IMR-90 (cell line): ENCODE measurements at regions not wholly inside any gene's neighbourhood (a gene's known extent, or its start where the extent isn't known, plus 50 kb on each side); places are given as distances from the start of the nearest gene placed in this dataset.

Source experiments
- ATAC-seq: fragments of 200-7000 bp; cut with Tn5 transposase; 2 replicates; pipeline ENCODE4 v1.9.1; 2020; ENCODE audit warnings: low read depth, mild to moderate bottlenecking, moderate library complexity
- BruUV-seq: library from RNA; stranded (reverse); fragments of 400-500 nt; replicated peaks from 2 replicates; lab custom pipeline; 2021; lab: Mats Ljungman, UMichigan
- CTCF ChIA-PET: fragments of 300-600 bp; formaldehyde crosslinking; extraction: SDS; loops from one replicate; lab custom pipeline; 2021; ENCODE audit warnings: antibody characterized with exemption; lab: Yijun Ruan, JAX
- POLR2A ChIA-PET: fragments of 300-600 bp; sonication (Branson Sonifier 250); formaldehyde crosslinking; loops from one replicate; lab custom pipeline; 2022; ENCODE audit warnings: antibody characterized with exemption; ENCODE audit not compliant: unreplicated experiment; lab: Charles Lee
- DNase-seq: peaks from one replicate; pipeline ENCODE4 v3.0.0; 2013
- H2AFZ ChIP-seq: replicated peaks from 2 replicates; pipeline ENCODE3; 2013; ENCODE audit warnings: low read length, mild to moderate bottlenecking; ENCODE audit not compliant: poor library complexity
- H2AK5ac ChIP-seq: 2 replicates; pipeline ENCODE4 v1.6.1; 2013; ENCODE audit warnings: low read depth, low read length, inconsistent platforms
- H2AK9ac ChIP-seq: replicated peaks from 2 replicates; pipeline ENCODE3; 2013; ENCODE audit warnings: mild to moderate bottlenecking, low read depth, low read length, moderate library complexity; ENCODE audit not compliant: poor library complexity
- H2BK120ac ChIP-seq: 2 replicates; pipeline ENCODE4 v1.6.1; 2013; ENCODE audit warnings: low read depth, low read length, inconsistent platforms
- H2BK15ac ChIP-seq: 3 replicates; pipeline ENCODE4 v1.6.1; 2013; ENCODE audit warnings: low read depth, low read length, inconsistent platforms
- H2BK20ac ChIP-seq: 2 replicates; pipeline ENCODE4 v1.6.1; 2013; ENCODE audit warnings: low read depth, mild to moderate bottlenecking, inconsistent platforms, low read length, moderate library complexity
- H2BK5ac ChIP-seq: 2 replicates; pipeline ENCODE4 v1.6.1; 2013; ENCODE audit warnings: mild to moderate bottlenecking, low read depth, low read length, inconsistent platforms; ENCODE audit not compliant: poor library complexity, severe bottlenecking
- H3K14ac ChIP-seq: replicated peaks from 2 replicates; pipeline ENCODE4 v1.6.1; 2013; ENCODE audit warnings: low read depth, low read length, inconsistent platforms
- H3K18ac ChIP-seq: 2 replicates; pipeline ENCODE4 v1.6.1; 2013; ENCODE audit warnings: low read depth, low read length, control low read depth
- H3K23ac ChIP-seq: 2 replicates; pipeline ENCODE4 v1.6.1; 2013; ENCODE audit warnings: low read depth, low read length, inconsistent platforms
- H3K27ac ChIP-seq: 2 replicates; pipeline ENCODE4 v1.5.1; 2013; ENCODE audit warnings: mild to moderate bottlenecking, control low read depth, low read length; ENCODE audit not compliant: insufficient read depth
- H3K27me3 ChIP-seq: 2 replicates; pipeline ENCODE4 v1.6.1; 2013; ENCODE audit warnings: low read length; ENCODE audit not compliant: control insufficient read depth, insufficient read depth
- H3K36me3 ChIP-seq: 2 replicates; pipeline ENCODE4 v1.6.1; 2013; ENCODE audit warnings: low read length, mixed read lengths; ENCODE audit not compliant: control insufficient read depth, insufficient read depth
- H3K4ac ChIP-seq: 2 replicates; pipeline ENCODE4 v1.6.1; 2013; ENCODE audit warnings: low read depth, low read length, inconsistent platforms
- H3K4me1 ChIP-seq: 2 replicates; pipeline ENCODE4 v1.6.1; 2013; ENCODE audit warnings: low read length, mixed read lengths; ENCODE audit not compliant: control insufficient read depth, insufficient read depth
- H3K4me2 ChIP-seq: 2 replicates; pipeline ENCODE4 v1.6.1; 2013; ENCODE audit warnings: low read depth, mild to moderate bottlenecking, control low read depth, low read length, moderate library complexity
- H3K4me3 ChIP-seq: 2 replicates; pipeline ENCODE4 v1.5.1; 2013; ENCODE audit warnings: low read depth, mild to moderate bottlenecking, control low read depth, low read length, moderate library complexity; ENCODE audit not compliant: insufficient read depth
- H3K56ac ChIP-seq: 2 replicates; pipeline ENCODE4 v1.6.1; 2013; ENCODE audit warnings: low read length, inconsistent platforms; ENCODE audit not compliant: insufficient read depth; ENCODE audit errors: extremely low read depth
- H3K79me1 ChIP-seq, 2 experiments: 2 replicates each; pipeline ENCODE4 v1.6.1; 2013; ENCODE audit warnings: low read length in 2 of 2, inconsistent platforms in 1 of 2, low read depth in 1 of 2
- H3K9ac ChIP-seq: 2 replicates; pipeline ENCODE4 v1.6.1; 2013; ENCODE audit warnings: low read depth, low read length, control low read depth
- H3K9me1 ChIP-seq: 2 replicates; pipeline ENCODE4 v1.6.1; 2013; ENCODE audit warnings: low read length, inconsistent platforms; ENCODE audit not compliant: insufficient read depth
- H3K9me3 ChIP-seq: 2 replicates; pipeline ENCODE4 v1.6.1; 2013; ENCODE audit warnings: low read length; ENCODE audit not compliant: control insufficient read depth, insufficient read depth
- H4K20me1 ChIP-seq: 2 replicates; pipeline ENCODE4 v1.6.1; 2013; ENCODE audit warnings: low read length, inconsistent platforms; ENCODE audit not compliant: insufficient read depth
- H4K5ac ChIP-seq: 2 replicates; pipeline ENCODE4 v1.6.1; 2013; ENCODE audit warnings: mild to moderate bottlenecking, low read depth, low read length, control low read depth
- H4K8ac ChIP-seq, 2 experiments: 2 replicates each; pipeline ENCODE4 v1.6.1; 2013; ENCODE audit warnings: low read depth in 2 of 2, low read length in 2 of 2, control low read depth in 1 of 2, inconsistent platforms in 1 of 2
- H4K91ac ChIP-seq: 2 replicates; pipeline ENCODE4 v1.6.1; 2013; ENCODE audit warnings: low read depth, low read length, inconsistent platforms; ENCODE audit not compliant: insufficient read depth
- BHLHE40 ChIP-seq: fragments of 150-350 bp; IDR thresholded peaks from 2 replicates; pipeline ENCODE4 v1.6.1; 2016; ENCODE audit warnings: mild to moderate bottlenecking, low read depth, low read length
- CHD1 ChIP-seq: IDR thresholded peaks from 2 replicates; pipeline ENCODE4 v1.6.1; 2012; ENCODE audit warnings: low read depth, low read length, improper control_type of control experiment
- FOS ChIP-seq: fragments of 150-350 bp; IDR thresholded peaks from 2 replicates; pipeline ENCODE4 v1.6.1; 2016; ENCODE audit warnings: low read depth, low read length
- MAFK ChIP-seq: IDR thresholded peaks from 2 replicates; pipeline ENCODE4 v1.6.1; 2012; ENCODE audit warnings: low read depth, low read length, improper control_type of control experiment
- MXI1 ChIP-seq: IDR thresholded peaks from 2 replicates; pipeline ENCODE4 v1.6.1; 2012; ENCODE audit warnings: low read depth, mild to moderate bottlenecking, low read length, moderate library complexity, borderline replicate concordance
- POLR2A ChIP-seq: IDR thresholded peaks from 2 replicates; pipeline ENCODE4 v1.6.1; 2012; ENCODE audit warnings: mild to moderate bottlenecking, low read depth, low read length
- RCOR1 ChIP-seq: IDR thresholded peaks from 2 replicates; pipeline ENCODE4 v1.6.1; 2012; ENCODE audit warnings: mild to moderate bottlenecking, low read length, improper control_type of control experiment; ENCODE audit not compliant: insufficient replicate concordance
- RFX5 ChIP-seq: IDR thresholded peaks from 2 replicates; pipeline ENCODE4 v1.8.0; 2012; ENCODE audit warnings: low read depth, mild to moderate bottlenecking, low read length, moderate library complexity
- SMC3 ChIP-seq: fragments of 150-350 bp; IDR thresholded peaks from 2 replicates; pipeline ENCODE4 v1.6.1; 2016; ENCODE audit warnings: low read depth, mild to moderate bottlenecking, antibody characterized with exemption, low read length, moderate library complexity
- WGBS, 2 experiments: methylation state at CpG; one replicate each; pipeline versions ENCODE4 v1.1.5 to v1.1.7; 2013; ENCODE audit warnings: missing lambda C conversion rate in 2 of 2; ENCODE audit not compliant: insufficient read length in 1 of 2; ENCODE audit errors: extremely low coverage in 2 of 2; 5-methylcytosine and 5-hydroxymethylcytosine counted together
- dilution Hi-C: fragments of 300-500 bp; cut with HindIII; formaldehyde crosslinking; loops from one replicate; pipeline ENCODE4 v1.14.3; 2018; ENCODE audit warnings: low sequenced_read_pairs; ENCODE audit not compliant: unreplicated experiment
- in situ Hi-C: fragments of 300-500 bp; cut with MboI; formaldehyde crosslinking; loops from 3 replicates; pipeline ENCODE4 v1.14.3; 2019; ENCODE audit warnings: low sequenced_read_pairs, inconsistent platforms, mixed read lengths
- intact Hi-C: fragments of 100-400 bp; cut with micrococcal nuclease; formaldehyde crosslinking; loops from 2 replicates; pipeline ENCODE4 v1.10.0; 2022
- TF ChIP-seq, protein P1 (sequence below): fragments of 150-350 bp; IDR thresholded peaks from 2 replicates; pipeline ENCODE4 v1.6.1; 2016; ENCODE audit warnings: low read depth, mild to moderate bottlenecking, low read length, moderate library complexity, borderline replicate concordance
- TF ChIP-seq, protein P2 (sequence below): fragments of 150-350 bp; IDR thresholded peaks from 2 replicates; pipeline ENCODE4 v1.6.1; 2017; ENCODE audit warnings: mild to moderate bottlenecking, antibody characterized with exemption, low read length, low read depth

DNA sequence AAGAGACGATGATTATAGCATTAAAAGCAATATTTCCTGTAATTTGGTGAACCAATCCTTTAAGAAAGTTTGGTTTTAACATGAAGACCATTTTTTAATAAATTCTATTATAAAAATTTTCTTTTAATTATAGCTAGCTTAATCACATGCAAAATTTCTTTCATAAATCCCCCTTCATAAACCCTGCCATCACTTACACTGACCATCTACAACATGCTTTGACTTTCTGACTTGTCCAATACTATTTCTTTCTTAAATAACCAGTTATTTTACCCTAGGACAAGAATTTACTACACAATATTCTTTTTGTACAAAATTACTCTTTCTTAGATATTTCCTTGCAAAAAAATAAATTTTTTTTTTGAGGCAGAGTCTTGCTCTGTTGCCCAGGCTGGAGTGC is 1334.8 kb downstream of the CDH11 start:
- TF ChIP-seq FOS: no peak
- no peak for TF ChIP-seq RFX5
- TF ChIP-seq CHD1: no peak
- TF ChIP-seq, protein P1, sequence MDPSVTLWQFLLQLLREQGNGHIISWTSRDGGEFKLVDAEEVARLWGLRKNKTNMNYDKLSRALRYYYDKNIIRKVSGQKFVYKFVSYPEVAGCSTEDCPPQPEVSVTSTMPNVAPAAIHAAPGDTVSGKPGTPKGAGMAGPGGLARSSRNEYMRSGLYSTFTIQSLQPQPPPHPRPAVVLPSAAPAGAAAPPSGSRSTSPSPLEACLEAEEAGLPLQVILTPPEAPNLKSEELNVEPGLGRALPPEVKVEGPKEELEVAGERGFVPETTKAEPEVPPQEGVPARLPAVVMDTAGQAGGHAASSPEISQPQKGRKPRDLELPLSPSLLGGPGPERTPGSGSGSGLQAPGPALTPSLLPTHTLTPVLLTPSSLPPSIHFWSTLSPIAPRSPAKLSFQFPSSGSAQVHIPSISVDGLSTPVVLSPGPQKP: no peak
- no peak for TF ChIP-seq MAFK
- no peak for TF ChIP-seq BHLHE40
- TF ChIP-seq SMC3: no peak
- TF ChIP-seq, protein P2, sequence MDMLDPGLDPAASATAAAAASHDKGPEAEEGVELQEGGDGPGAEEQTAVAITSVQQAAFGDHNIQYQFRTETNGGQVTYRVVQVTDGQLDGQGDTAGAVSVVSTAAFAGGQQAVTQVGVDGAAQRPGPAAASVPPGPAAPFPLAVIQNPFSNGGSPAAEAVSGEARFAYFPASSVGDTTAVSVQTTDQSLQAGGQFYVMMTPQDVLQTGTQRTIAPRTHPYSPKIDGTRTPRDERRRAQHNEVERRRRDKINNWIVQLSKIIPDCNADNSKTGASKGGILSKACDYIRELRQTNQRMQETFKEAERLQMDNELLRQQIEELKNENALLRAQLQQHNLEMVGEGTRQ: no peak
- TF ChIP-seq RCOR1: no peak
- TF ChIP-seq MXI1: no peak
- TF ChIP-seq POLR2A: no peak
- no CpG with 5 or more reads among the region's 1 CpG for WGBS, 2 experiments
- H3K36me3 ChIP-seq: no peaks in the 10 kb centered on the region

More for the DNA sequence above, 1334.8 kb downstream of the CDH11 start:
- Histone ChIP-seq H3K9ac (no peak overlapping the region), H2BK120ac (no peak overlapping the region), H3K4me1 (no peaks in the 10 kb centered on the region), H3K56ac (no peak overlapping the region), H3K23ac (no peak overlapping the region), H4K91ac (no peak overlapping the region), H3K27ac (no peak overlapping the region), H2AK5ac (no peak overlapping the region), H3K79me1 (no peaks in the 10 kb centered on the region), H3K4me3 (no peak overlapping the region), H2AFZ (no peak overlapping the region), H2BK15ac (no peak overlapping the region), H3K14ac (no peak overlapping the region), H3K27me3 (no peaks in the 10 kb centered on the region), H2BK5ac (no peak overlapping the region), H3K18ac (no peak overlapping the region), H2BK20ac (no peak overlapping the region), H3K9me1 (no peaks in the 10 kb centered on the region), H3K4me2 (no peak overlapping the region), H3K9me3 (peaks cover 7% of the 10 kb centered on the region), H2AK9ac (no peak overlapping the region), H4K5ac (no peak overlapping the region), H4K8ac (no peak overlapping the region), H3K4ac (no peak overlapping the region), H4K20me1 (no peaks in the 10 kb centered on the region)
- POLR2A ChIA-PET: no interaction called here
- dilution Hi-C loops: no loop called here
- CTCF ChIA-PET: no interaction called here
- DNase-seq (no peak), ATAC-seq (no peak)
- intact Hi-C loops: no loop called here
- no TSS peak for BruUV-seq
- in situ Hi-C loops: no loop called here
